GM12878 (cell line): ENCODE measurements at regions not wholly inside any gene's neighbourhood (a gene's known extent, or its start where the extent isn't known, plus 50 kb on each side); places are given as distances from the start of the nearest gene placed in this dataset.

ENCODE experiments used
- ATAC-seq: fragments of 200-7000 bp; cut with Tn5 transposase; 3 replicates; pipeline ENCODE4 v1.9.1; 2020; ENCODE audit warnings: mild to moderate bottlenecking, moderate library complexity
- BruUV-seq: library from RNA; stranded (reverse); fragments of 400-500 nt; replicated peaks from 2 replicates; lab custom pipeline; 2021; lab: Mats Ljungman, UMichigan
- CTCF ChIA-PET: fragments of 300-600 bp; sonication (Branson Sonifier 250); formaldehyde crosslinking; extraction: SDS; loops from one replicate; lab custom pipeline; 2021; ENCODE audit warnings: inconsistent platforms; lab: Yijun Ruan, JAX
- POLR2A ChIA-PET: fragments of 350-600 bp; formaldehyde crosslinking; extraction: SDS; loops from one replicate; lab custom pipeline; 2021; ENCODE audit warnings: inconsistent platforms; lab: Charles Lee
- RAD21 ChIA-PET: fragments of 300-600 bp; sonication (Branson Sonifier 250); formaldehyde crosslinking; loops from one replicate; lab custom pipeline; 2023; ENCODE audit warnings: antibody characterized with exemption; ENCODE audit not compliant: unreplicated experiment; lab: Charles Lee
- SMC1A ChIA-PET: fragments of 300-600 bp; sonication (Branson Sonifier 250); formaldehyde crosslinking; loops from one replicate; lab custom pipeline; 2023; ENCODE audit not compliant: unreplicated experiment, uncharacterized antibody; lab: Charles Lee
- DNase-seq: peaks from one replicate; pipeline ENCODE4 v3.0.0-alpha.2; 2011; ENCODE audit warnings: low read depth, low spot score
- FAIRE-seq: peaks from 3 replicates; lab custom pipeline; 2011; peaks lifted over from hg19 to GRCh38; lab: Jason Lieb, UNC
- H2AFZ ChIP-seq: 2 replicates; pipeline ENCODE4 v1.6.0; 2011; ENCODE audit warnings: low read depth, low read length, control low read depth; ENCODE audit not compliant: control insufficient read depth
- H3K27ac ChIP-seq: 2 replicates; pipeline ENCODE4 v1.5.1; 2011; ENCODE audit warnings: control low read depth; ENCODE audit not compliant: control insufficient read depth, insufficient read depth
- H3K27me3 ChIP-seq, 2 experiments: replicated peaks in 1 of 2; 2 replicates each; pipeline versions ENCODE4 v1.6.0 to v1.6.1; 2011; ENCODE audit warnings: low read length in 1 of 2; ENCODE audit not compliant: control insufficient read depth in 2 of 2, insufficient read depth in 2 of 2
- H3K36me3 ChIP-seq, 2 experiments: 2 replicates each; pipeline ENCODE4 v1.5.1; 2011; ENCODE audit warnings: low read length in 1 of 2; ENCODE audit not compliant: control insufficient read depth in 2 of 2, insufficient read depth in 2 of 2
- H3K4me1 ChIP-seq: 2 replicates; pipeline ENCODE4 v1.6.1; 2011; ENCODE audit warnings: mild to moderate bottlenecking, low read length, moderate library complexity, mixed read lengths; ENCODE audit not compliant: control insufficient read depth, insufficient read depth
- H3K4me2 ChIP-seq: 2 replicates; pipeline ENCODE4 v1.6.0; 2011; ENCODE audit warnings: control low read depth; ENCODE audit not compliant: control insufficient read depth, insufficient read depth
- H3K4me3 ChIP-seq: fragments of 200-600 bp; sonication (generic); 2 replicates; pipeline ENCODE4 v1.5.1; 2016
- H3K79me2 ChIP-seq: 2 replicates; pipeline ENCODE4 v1.6.0; 2011; ENCODE audit warnings: low read length; ENCODE audit not compliant: control insufficient read depth, insufficient read depth
- H3K9ac ChIP-seq: 2 replicates; pipeline ENCODE4 v1.8.0; 2011; ENCODE audit warnings: low read length, control low read depth, mixed read lengths; ENCODE audit not compliant: control insufficient read depth, insufficient read depth
- H3K9me3 ChIP-seq: replicated peaks from 3 replicates; pipeline ENCODE4 v1.5.1; 2011; ENCODE audit warnings: mild to moderate bottlenecking, low read length; ENCODE audit not compliant: control insufficient read depth, insufficient read depth
- H4K20me1 ChIP-seq: 2 replicates; pipeline ENCODE4 v1.6.0; 2011; ENCODE audit not compliant: control insufficient read depth, insufficient read depth
- ATF7 ChIP-seq: fragments of 450-650 bp; IDR thresholded peaks from 2 replicates; pipeline ENCODE4 v1.6.1; 2016; ENCODE audit warnings: low read depth, mild to moderate bottlenecking
- BCL11A ChIP-seq: IDR thresholded peaks from 2 replicates; pipeline ENCODE4 v1.6.1; 2011; ENCODE audit warnings: low read depth, low read length
- CHD2 ChIP-seq: IDR thresholded peaks from 2 replicates; pipeline ENCODE4 v1.6.1; 2011; ENCODE audit warnings: low read depth, low read length, improper control_type of control experiment, borderline replicate concordance
- CREB1 ChIP-seq: IDR thresholded peaks from 2 replicates; pipeline ENCODE4 v1.6.1; 2012; ENCODE audit warnings: low read depth, mild to moderate bottlenecking, inconsistent platforms
- EED ChIP-seq: sonication (generic); IDR thresholded peaks from 2 replicates; pipeline ENCODE4 v1.6.1; 2016; ENCODE audit warnings: antibody characterized with exemption, low read depth
- FOS ChIP-seq: IDR thresholded peaks from 3 replicates; pipeline ENCODE4 v1.6.1; 2011; ENCODE audit warnings: borderline replicate concordance; ENCODE audit not compliant: insufficient read length; ENCODE audit errors: extremely low read depth
- HCFC1 ChIP-seq: fragments of 150-350 bp; IDR thresholded peaks from 2 replicates; pipeline ENCODE4 v1.6.1; 2014; ENCODE audit warnings: low read length
- NFXL1 ChIP-seq: fragments of 450-650 bp; IDR thresholded peaks from 2 replicates; pipeline ENCODE4 v1.6.1; 2017; ENCODE audit warnings: antibody characterized with exemption, mild to moderate bottlenecking, borderline replicate concordance
- NR2C2 ChIP-seq: IDR thresholded peaks from 2 replicates; pipeline ENCODE4 v1.6.1; 2011; ENCODE audit warnings: borderline replicate concordance, low read depth; ENCODE audit not compliant: control insufficient read depth, insufficient read length
- POU2F2 ChIP-seq: IDR thresholded peaks from 3 replicates; pipeline ENCODE4 v1.6.1; 2011; ENCODE audit warnings: low read depth, mild to moderate bottlenecking, low read length, borderline replicate concordance
- RBBP5 ChIP-seq: fragments of 200-600 bp; sonication (generic); conservative IDR thresholded peaks from 2 replicates; pipeline ENCODE4 v1.6.1; 2016
- RUNX3 ChIP-seq: IDR thresholded peaks from 2 replicates; pipeline ENCODE4 v1.6.1; 2012; ENCODE audit warnings: low read length, inconsistent platforms
- SPI1 ChIP-seq: IDR thresholded peaks from 2 replicates; pipeline ENCODE4 v1.6.1; 2011; ENCODE audit warnings: low read depth, mild to moderate bottlenecking, low read length, moderate library complexity, borderline replicate concordance; ENCODE audit not compliant: insufficient read depth
- TCF12 ChIP-seq: IDR thresholded peaks from 2 replicates; pipeline ENCODE4 v1.6.1; 2011; ENCODE audit warnings: low read depth, mild to moderate bottlenecking, low read length
- WRNIP1 ChIP-seq: IDR thresholded peaks from 2 replicates; pipeline ENCODE4 v1.6.1; 2011; ENCODE audit warnings: low read depth, low read length, improper control_type of control experiment, borderline replicate concordance
- ZNF217 ChIP-seq: fragments of 450-650 bp; IDR thresholded peaks from 2 replicates; pipeline ENCODE4 v1.6.1; 2017; ENCODE audit warnings: antibody characterized with exemption, mild to moderate bottlenecking
- ZNF274 ChIP-seq: IDR thresholded peaks from one replicate; pipeline ENCODE4 v1.8.0; 2011; ENCODE audit not compliant: insufficient read length, insufficient read depth
- WGBS: methylation state at CpG from one replicate; pipeline ENCODE4 v1.1.6; 2016; ENCODE audit warnings: low lambda C conversion rate; ENCODE audit not compliant: insufficient replicate concordance, insufficient coverage; ENCODE audit errors: missing lambda C conversion rate; 5-methylcytosine and 5-hydroxymethylcytosine counted together
- in situ Hi-C: fragments of 300-500 bp; cut with MboI; formaldehyde crosslinking; loops from 9 replicates; pipeline ENCODE4 v1.14.3; 2018; ENCODE audit warnings: mixed read lengths
- intact Hi-C: fragments of 100-400 bp; cut with micrococcal nuclease; formaldehyde crosslinking; loops from one replicate; pipeline ENCODE4 v1.14.2; 2022; ENCODE audit not compliant: unreplicated experiment
- TF ChIP-seq, protein P1 (sequence below): fragments of 450-650 bp; IDR thresholded peaks from 2 replicates; pipeline ENCODE4 v1.6.1; 2016; ENCODE audit warnings: mild to moderate bottlenecking, moderate library complexity, borderline replicate concordance

DNA sequence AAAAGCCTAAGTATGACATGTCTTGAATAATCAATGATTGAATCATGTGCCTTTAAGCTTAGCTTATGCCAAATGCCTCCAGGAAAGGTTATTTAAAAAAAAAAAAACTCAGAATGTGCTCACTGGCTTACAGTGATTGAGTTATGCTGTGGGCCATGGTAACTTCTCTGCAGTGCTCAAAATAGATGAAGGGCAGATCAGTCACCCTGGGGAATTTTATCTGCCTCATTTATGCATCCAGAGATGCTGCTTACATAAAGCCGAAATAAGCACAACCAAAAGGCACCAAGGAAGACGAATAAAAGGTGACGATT is 118.7 kb upstream of the MDM1 start (continued):
- TF ChIP-seq BCL11A = no peak
- peak; percentile 62; the same call in 1 of the 2 replicates for TF ChIP-seq CREB1
- no peak for TF ChIP-seq RUNX3
- 0 out of 3 replicates have a peak, but pooled peaks have one; percentile 10 for TF ChIP-seq POU2F2
- TF ChIP-seq EED = no peak

DNA sequence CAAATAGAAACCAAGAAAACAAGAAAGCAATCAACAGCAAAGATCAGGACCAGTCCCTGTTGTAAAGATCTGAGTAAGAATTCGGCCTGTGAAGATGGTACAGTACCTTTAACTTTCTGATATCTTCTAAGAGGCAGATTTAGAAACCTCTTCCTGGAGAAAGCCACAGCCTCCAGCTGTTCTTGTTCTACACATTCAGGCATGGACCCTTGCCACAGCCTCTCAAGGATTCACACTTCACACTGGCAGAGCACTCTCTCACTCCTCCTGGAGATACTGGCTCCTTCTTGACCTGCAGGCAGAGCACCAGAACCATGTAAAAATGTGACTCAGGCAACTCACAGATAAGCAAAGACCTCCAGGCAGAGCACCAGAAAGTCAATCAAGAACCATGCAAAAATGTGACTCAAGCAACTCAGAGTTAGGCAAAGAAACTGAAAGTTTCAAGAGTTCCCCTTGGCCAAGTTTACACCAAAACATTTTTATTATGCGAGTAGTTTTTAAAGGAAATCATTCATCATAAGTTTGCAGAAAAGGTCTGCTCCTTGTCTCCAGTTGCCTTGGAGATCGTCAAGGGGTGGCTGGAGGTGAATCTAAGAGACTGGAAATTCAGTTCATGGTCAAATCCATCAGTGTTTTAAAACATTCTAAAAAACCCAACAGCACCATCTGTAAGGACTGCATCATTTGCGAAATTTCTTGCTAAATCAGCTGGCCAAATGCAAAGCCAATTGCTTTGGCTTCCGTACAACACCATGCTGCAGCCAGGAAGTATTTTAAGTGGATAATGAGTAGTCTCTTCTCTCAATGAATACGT is 119.3 kb upstream of the MDM1 start:
- RAD21 ChIA-PET = interaction anchor here (0.5 to 8.7 kb wide), 13 partner anchors 9 to 161 kb away, joined by 3 to 93 read pairs (median 5); no protein-coding TSS in a partner anchor
- H3K4me3 ChIP-seq = peak overlapping the region; percentile 51
- SMC1A ChIA-PET = interaction anchor here (0.6 to 3.5 kb wide), 17 partner anchors 9 to 187 kb away, joined by 3 to 43 read pairs (median 4); no protein-coding TSS in a partner anchor
- TF ChIP-seq WRNIP1 = no peak
- TF ChIP-seq FOS = no peak
- TF ChIP-seq CHD2 = no peak
- TF ChIP-seq HCFC1 = no peak
- TF ChIP-seq RBBP5 = no peak
- no peak for TF ChIP-seq TCF12
- TF ChIP-seq ATF7 = peak; percentile 48; the same call in 1 of the 2 replicates
- TF ChIP-seq ZNF274 = no peak
- peak; percentile 63 for TF ChIP-seq BCL11A
- no peak for TF ChIP-seq NR2C2
- TF ChIP-seq, protein P1, sequence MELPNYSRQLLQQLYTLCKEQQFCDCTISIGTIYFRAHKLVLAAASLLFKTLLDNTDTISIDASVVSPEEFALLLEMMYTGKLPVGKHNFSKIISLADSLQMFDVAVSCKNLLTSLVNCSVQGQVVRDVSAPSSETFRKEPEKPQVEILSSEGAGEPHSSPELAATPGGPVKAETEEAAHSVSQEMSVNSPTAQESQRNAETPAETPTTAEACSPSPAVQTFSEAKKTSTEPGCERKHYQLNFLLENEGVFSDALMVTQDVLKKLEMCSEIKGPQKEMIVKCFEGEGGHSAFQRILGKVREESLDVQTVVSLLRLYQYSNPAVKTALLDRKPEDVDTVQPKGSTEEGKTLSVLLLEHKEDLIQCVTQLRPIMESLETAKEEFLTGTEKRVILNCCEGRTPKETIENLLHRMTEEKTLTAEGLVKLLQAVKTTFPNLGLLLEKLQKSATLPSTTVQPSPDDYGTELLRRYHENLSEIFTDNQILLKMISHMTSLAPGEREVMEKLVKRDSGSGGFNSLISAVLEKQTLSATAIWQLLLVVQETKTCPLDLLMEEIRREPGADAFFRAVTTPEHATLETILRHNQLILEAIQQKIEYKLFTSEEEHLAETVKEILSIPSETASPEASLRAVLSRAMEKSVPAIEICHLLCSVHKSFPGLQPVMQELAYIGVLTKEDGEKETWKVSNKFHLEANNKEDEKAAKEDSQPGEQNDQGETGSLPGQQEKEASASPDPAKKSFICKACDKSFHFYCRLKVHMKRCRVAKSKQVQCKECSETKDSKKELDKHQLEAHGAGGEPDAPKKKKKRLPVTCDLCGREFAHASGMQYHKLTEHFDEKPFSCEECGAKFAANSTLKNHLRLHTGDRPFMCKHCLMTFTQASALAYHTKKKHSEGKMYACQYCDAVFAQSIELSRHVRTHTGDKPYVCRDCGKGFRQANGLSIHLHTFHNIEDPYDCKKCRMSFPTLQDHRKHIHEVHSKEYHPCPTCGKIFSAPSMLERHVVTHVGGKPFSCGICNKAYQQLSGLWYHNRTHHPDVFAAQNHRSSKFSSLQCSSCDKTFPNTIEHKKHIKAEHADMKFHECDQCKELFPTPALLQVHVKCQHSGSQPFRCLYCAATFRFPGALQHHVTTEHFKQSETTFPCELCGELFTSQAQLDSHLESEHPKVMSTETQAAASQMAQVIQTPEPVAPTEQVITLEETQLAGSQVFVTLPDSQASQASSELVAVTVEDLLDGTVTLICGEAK = no peak
- TF ChIP-seq ZNF217 = no peak
- TF ChIP-seq SPI1 = no peak
- no peak for TF ChIP-seq NFXL1

More for the DNA sequence above, 119.3 kb upstream of the MDM1 start:
- H3K9me3 ChIP-seq = no peaks in the 10 kb centered on the region; the same call in 2 of the 3 replicates
- H2AFZ ChIP-seq = peak overlapping the region; percentile 47
- peak overlapping the region; percentile 73 for H3K27ac ChIP-seq
- H3K27me3 ChIP-seq = no peaks in the 10 kb centered on the region
- H3K79me2 ChIP-seq = no peaks in the 10 kb centered on the region; the same call in 1 of the 2 replicates
- peak overlapping the region; percentile 93 for H3K4me2 ChIP-seq
- in situ Hi-C loops (no loop called here), intact Hi-C loops (loop anchor here (1.0 to 2.0 kb wide), 2 partner anchors 29 to 78 kb away; no protein-coding TSS in a partner anchor)
- WGBS = under 1% methylated on average over 6 of the region's 6 CpGs
- peak; percentile 23 for FAIRE-seq
- H4K20me1 ChIP-seq = no peaks in the 10 kb centered on the region
- BruUV-seq = no TSS peak
- POLR2A ChIA-PET = interaction anchor here (0.6 to 3.0 kb wide), 9 partner anchors 10 to 295 kb away, joined by 3 to 30 read pairs (median 4); partner anchors contain the start of gene SLC35E3
- peak overlapping the region; percentile 3; the same call in 1 of the 2 replicates for H3K9ac ChIP-seq
- CTCF ChIA-PET = interaction anchor here (1.6 kb wide), 1 partner anchor 10 kb away, joined by 3 read pairs; no protein-coding TSS in a partner anchor
- peak; percentile 88 for DNase-seq
- ATAC-seq = peak; percentile 78
- peaks cover 36% of the 10 kb centered on the region for H3K4me1 ChIP-seq
- H3K36me3 ChIP-seq = no peaks in the 10 kb centered on the region
